ENCODE measurements at regions not wholly inside any gene's neighbourhood (a gene's known extent, or its start where the extent isn't known, plus 50 kb on each side); places are given as distances from the start of the nearest gene placed in this dataset.

DNA sequence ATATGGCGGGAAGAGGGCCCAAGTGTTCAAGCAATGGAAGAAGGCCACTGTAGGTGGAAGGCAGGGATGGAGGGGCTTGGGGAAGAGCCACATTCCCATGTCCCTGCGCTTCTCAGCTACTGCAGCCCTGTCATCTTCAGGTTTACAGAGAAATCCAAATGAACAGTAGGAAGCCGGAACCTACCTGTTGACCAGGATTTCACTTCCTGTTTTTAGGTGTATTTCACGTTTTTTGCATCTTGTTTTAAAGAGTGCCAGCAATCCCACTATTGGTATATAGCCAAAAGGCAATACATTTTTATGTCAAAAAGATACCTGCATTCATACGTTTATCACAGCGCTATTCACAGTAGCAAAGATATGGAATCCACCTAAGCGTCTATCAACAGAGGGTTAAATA, 159.2 kb downstream of the SLC35B3 start:
- no peak overlapping the region for H3K27ac ChIP-seq
- TF ChIP-seq, protein P1, sequence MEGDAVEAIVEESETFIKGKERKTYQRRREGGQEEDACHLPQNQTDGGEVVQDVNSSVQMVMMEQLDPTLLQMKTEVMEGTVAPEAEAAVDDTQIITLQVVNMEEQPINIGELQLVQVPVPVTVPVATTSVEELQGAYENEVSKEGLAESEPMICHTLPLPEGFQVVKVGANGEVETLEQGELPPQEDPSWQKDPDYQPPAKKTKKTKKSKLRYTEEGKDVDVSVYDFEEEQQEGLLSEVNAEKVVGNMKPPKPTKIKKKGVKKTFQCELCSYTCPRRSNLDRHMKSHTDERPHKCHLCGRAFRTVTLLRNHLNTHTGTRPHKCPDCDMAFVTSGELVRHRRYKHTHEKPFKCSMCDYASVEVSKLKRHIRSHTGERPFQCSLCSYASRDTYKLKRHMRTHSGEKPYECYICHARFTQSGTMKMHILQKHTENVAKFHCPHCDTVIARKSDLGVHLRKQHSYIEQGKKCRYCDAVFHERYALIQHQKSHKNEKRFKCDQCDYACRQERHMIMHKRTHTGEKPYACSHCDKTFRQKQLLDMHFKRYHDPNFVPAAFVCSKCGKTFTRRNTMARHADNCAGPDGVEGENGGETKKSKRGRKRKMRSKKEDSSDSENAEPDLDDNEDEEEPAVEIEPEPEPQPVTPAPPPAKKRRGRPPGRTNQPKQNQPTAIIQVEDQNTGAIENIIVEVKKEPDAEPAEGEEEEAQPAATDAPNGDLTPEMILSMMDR (IDR thresholded peaks at IDR 0.05), result no peak
- TF ChIP-seq ZFX (IDR thresholded peaks at IDR 0.05; ENCODE audit: borderline replicate concordance), result no peak

DNA sequence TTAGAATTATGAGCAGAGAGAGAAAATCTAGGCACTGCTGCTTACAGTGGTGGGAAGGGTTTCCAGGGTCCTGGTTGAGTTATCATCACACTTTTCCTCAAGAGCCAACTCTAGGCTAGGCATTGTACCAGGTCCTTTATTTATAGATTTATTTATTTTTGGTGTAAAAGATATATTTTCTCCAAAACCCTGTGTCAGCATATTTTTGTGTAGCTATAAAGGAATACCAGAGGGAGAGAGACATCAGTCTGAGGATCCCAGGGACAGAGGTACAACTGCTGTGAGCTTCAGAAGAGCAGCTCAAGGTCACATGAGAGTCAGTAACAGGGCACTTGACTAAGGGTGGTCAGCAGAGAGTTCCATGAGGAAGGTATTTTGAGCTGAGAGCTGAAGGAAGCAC, 159.7 kb downstream of the SLC35B3 start:
- no peak for TF ChIP-seq ZFX (IDR thresholded peaks at IDR 0.05; ENCODE audit: borderline replicate concordance)
- TF ChIP-seq, protein P1 (IDR thresholded peaks at IDR 0.05), result no peak
- H3K27ac ChIP-seq, result no peak overlapping the region

DNA sequence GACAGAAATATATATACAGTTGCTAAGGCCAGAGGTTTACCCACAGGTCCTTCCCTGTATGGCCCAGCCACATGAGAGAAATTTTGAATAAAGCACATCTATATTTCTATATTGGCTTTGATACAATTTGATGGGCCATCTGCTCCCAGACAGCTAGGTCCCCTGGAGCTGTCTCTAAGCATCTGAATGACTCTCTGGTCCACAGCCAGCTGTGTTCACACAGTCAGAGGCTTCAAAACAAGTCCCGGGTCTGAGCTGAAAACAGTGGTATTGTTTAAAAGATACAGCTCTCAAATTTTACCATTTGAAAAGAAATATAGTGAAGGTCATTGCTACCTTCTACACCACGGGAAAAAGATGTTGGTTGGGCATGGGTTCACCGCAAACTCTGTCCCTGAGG, 161.1 kb downstream of the SLC35B3 start:
- no peak overlapping the region for H3K27ac ChIP-seq
- TF ChIP-seq, protein P1 (IDR thresholded peaks at IDR 0.05), result no peak
- no peak for TF ChIP-seq ZFX (IDR thresholded peaks at IDR 0.05; ENCODE audit: borderline replicate concordance)

DNA sequence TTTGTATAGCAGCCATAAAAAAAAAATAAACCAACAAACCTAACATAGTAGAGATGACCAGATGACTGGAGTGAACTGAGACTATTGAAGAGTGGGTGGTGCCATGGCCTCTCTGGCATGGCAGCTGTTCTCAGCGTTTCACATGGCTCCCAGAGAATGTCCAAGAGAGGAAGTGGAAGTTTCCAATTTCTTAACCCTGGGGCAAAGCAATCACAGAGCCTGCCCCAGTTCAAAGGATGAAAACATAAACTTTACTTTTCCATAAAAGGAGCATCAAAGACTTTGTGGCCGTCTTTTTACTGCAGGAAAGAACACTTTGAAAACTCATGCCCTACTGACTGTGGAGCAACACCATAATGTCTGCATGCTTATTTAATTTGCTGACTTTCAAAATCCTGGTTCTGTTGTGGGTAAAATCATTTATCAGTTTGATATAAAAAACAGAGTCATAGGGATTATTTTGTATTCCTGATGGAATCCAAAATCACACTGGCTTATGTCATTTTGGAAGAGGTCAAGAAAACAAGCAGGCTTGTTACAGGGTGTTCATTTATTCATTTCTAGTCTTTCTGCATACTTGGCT, 165.4 kb downstream of the SLC35B3 start:
- no peak overlapping the region for H3K27ac ChIP-seq
- TF ChIP-seq, protein P1 (IDR thresholded peaks at IDR 0.05), result no peak
- TF ChIP-seq ZFX (IDR thresholded peaks at IDR 0.05; ENCODE audit: borderline replicate concordance), result no peak

DNA sequence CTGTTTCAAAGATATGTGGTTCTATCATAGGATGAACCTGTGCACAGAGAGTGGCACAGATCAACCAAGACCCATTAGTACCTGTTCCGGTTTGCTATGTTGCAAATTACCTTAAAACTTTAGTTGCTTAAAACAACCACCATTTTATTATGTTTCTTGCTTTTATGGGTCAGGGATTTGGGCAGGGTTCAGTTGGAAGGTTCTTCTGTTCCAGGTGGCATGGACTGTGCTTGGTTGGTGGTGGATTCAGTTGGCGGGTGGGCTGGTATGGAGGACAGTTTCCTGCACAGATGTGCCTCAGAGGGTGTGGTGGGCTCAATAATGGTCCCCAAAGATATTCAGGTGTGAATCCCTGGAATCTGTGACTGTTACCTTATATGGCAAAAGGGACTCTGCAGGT, 166.3 kb downstream of the SLC35B3 start:
- H3K27ac ChIP-seq, result no peak overlapping the region; the same call in 1 of the 2 replicates
- TF ChIP-seq, protein P1 (IDR thresholded peaks at IDR 0.05), result no peak
- no peak for TF ChIP-seq ZFX (IDR thresholded peaks at IDR 0.05; ENCODE audit: borderline replicate concordance)

DNA sequence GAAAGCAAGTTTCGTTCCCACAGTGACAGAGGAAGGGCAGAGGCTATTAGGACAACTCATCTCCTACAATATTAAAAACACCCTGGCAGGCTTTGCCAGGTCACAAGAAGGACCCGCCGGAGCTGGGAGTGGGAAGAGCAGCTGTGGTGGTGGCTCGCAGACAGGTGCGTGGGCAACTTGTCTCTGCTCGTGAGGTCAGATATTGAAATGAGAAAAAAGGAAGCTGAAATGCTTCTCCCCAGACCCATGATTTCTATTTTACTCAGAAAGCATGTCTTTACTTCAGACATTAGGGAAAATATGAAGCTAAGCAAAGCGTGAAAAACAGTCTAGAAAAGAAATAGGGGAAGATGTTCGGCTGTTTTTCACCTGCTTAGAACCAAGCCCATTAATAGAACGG, 166.3 kb upstream of the EEF1E1 start:
- H3K27ac ChIP-seq, result peak overlapping the region; percentile 62
- TF ChIP-seq ZFX (IDR thresholded peaks at IDR 0.05; ENCODE audit: borderline replicate concordance), result no peak
- TF ChIP-seq, protein P1 (IDR thresholded peaks at IDR 0.05), result no peak

DNA sequence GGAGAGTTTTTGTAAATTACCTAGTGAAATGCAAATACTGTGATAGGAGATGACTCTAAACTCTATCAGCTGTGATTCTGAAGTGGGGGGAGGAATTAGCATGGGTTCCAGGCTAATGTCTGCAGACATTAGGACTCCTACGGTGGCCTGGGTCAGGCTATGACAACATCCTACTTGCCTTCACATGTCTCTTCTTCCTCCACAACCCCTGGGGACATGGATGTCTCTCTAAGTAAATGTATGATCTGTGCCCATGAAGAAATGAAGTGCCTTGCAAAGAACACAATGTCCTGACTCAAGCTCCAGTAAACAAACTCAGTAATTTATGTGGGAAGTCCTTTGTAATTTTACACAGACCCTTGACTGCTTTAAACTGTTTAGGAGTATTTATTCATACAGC, 165.8 kb upstream of the EEF1E1 start:
- peak overlapping the region; percentile 62 for H3K27ac ChIP-seq
- TF ChIP-seq, protein P1 (IDR thresholded peaks at IDR 0.05), result no peak
- TF ChIP-seq ZFX (IDR thresholded peaks at IDR 0.05; ENCODE audit: borderline replicate concordance), result no peak

Measured in 22Rv1 (cell line).